ENCODE measurements at regions not wholly inside any gene's neighbourhood (a gene's known extent, or its start where the extent isn't known, plus 50 kb on each side); places are given as distances from the start of the nearest gene placed in this dataset.

- no peak for DNase-seq
- Histone ChIP-seq H3K9me3 (ENCODE audit: severe bottlenecking) (no peaks in the 10 kb centered on the region), H3K4me3 (ENCODE audit: low read depth, low read length) (no peak overlapping the region), H3K27me3 (ENCODE audit: insufficient read depth, low read depth, severe bottlenecking) (no peaks in the 10 kb centered on the region), H3K27ac (no peak overlapping the region), H3K36me3 (no peaks in the 10 kb centered on the region)
- TF ChIP-seq CTCF (IDR thresholded peaks at IDR 0.05; ENCODE audit: low read depth, low read length), result no peak
Measured at GRCh38 chr1:61591351-61591750, 133.6 kb downstream of the TM2D1 start.

DNA sequence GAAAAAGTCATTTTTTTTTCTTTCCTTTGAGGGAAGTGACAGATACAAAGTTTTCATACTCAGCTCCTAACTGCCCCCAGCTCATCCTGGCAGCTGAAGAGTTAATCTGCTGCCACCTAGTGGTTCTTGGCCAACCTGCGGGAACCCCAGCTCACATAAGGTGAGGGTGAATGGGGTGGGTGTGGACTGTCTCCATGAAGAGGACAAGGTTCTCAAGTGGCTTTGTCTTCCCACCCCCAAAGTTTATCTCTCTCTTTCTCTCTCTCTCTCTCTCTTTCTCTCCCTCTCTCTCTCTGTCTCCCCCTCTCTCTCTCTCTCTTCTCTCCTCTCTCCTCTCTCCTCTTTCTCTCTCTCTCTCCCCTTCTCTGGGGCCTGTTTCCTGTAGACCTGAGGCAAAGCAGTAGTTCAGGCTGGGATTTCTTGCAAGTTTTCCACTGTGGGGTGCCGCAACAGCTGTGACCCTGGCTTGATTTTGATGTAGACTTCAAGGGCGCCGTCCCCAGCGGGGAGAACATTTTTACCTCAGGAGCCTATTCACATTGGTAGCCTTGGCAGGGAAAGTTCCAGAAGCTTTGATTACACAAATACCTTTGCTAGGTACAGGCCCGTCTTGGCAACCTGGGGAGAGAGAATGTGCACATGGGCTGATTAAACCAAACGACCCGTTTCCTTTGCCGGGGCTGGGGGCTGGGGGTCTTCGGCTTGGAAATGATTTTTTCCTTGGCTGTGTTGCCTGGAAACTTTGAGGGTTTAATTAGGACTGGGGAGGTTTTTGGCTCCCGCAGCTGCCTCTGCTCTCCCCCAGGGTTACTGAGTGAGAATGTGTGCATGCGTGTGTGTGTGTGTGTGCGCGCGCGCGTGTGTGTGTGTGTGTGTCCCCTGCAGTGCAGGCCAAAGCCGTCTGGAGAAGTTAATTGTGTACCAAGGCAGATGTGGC lies 135.9 kb downstream of the TM2D1 start:
- DNase-seq, result peak; percentile 71
- peak; percentile 86 for TF ChIP-seq CTCF (IDR thresholded peaks at IDR 0.05; ENCODE audit: low read depth, low read length)
- Histone ChIP-seq H3K4me3 (ENCODE audit: low read depth, low read length) (no peak overlapping the region), H3K9me3 (ENCODE audit: severe bottlenecking) (no peaks in the 10 kb centered on the region), H3K27ac (no peak overlapping the region), H3K36me3 (no peaks in the 10 kb centered on the region), H3K27me3 (ENCODE audit: insufficient read depth, low read depth, severe bottlenecking) (no peaks in the 10 kb centered on the region)

DNA sequence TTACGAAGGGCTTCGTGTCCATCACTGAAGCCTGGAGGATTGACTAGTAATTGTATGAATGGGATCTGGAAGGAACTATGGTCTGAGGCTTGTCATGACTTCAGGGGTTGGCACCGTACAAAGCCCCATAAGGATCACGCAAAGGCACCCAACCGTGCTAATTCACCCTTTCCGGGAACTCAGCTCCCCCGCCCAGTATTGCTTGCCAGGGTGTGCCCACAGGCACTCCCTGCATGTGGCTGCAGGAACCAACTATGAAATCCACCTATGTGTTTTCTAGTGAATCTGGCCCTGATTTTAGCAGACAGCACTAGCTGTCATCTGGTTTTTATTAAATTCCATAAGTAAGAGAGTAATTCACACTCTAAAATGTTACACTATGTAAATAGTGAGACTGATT lies 139.2 kb downstream of the TM2D1 start:
- DNase-seq, result no peak
- Histone ChIP-seq H3K9me3 (ENCODE audit: severe bottlenecking) (no peaks in the 10 kb centered on the region), H3K4me3 (ENCODE audit: low read depth, low read length) (no peak overlapping the region), H3K27ac (no peak overlapping the region), H3K36me3 (no peaks in the 10 kb centered on the region), H3K27me3 (ENCODE audit: insufficient read depth, low read depth, severe bottlenecking) (no peaks in the 10 kb centered on the region)
- no peak for TF ChIP-seq CTCF (IDR thresholded peaks at IDR 0.05; ENCODE audit: low read depth, low read length)

DNA sequence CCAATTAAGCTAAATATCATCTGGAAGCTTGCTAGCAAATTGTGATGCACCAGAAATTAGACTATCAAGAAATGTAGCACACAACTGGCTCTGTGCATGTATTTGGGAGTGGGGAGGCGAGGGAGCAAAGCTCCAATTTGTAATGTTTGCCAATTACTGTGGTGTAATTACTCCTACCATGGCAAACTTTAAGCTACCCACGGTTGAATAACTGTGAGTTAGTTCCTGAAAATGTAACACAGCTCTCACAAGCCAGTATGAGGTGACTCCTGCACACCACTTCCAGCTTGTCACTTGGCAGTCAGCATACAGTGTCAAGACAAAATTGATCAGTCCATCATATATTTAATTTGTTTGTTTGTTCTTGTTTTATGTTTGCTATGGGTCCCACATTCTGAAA lies 141.2 kb downstream of the TM2D1 start:
- no peak for TF ChIP-seq CTCF (IDR thresholded peaks at IDR 0.05; ENCODE audit: low read depth, low read length)
- no peaks in the 10 kb centered on the region for H3K27me3 ChIP-seq (ENCODE audit: insufficient read depth, low read depth, severe bottlenecking)
- H3K36me3 ChIP-seq, result no peaks in the 10 kb centered on the region
- H3K4me3 ChIP-seq (ENCODE audit: low read depth, low read length), result no peak overlapping the region
- no peak for DNase-seq
- H3K9me3 ChIP-seq (ENCODE audit: severe bottlenecking), result no peaks in the 10 kb centered on the region
- no peak overlapping the region for H3K27ac ChIP-seq

- Histone ChIP-seq H3K36me3 (no peaks in the 10 kb centered on the region), H3K27ac (no peak overlapping the region), H3K4me3 (ENCODE audit: low read depth, low read length) (no peak overlapping the region), H3K27me3 (ENCODE audit: insufficient read depth, low read depth, severe bottlenecking) (no peaks in the 10 kb centered on the region), H3K9me3 (ENCODE audit: severe bottlenecking) (no peaks in the 10 kb centered on the region)
- no peak for TF ChIP-seq CTCF (IDR thresholded peaks at IDR 0.05; ENCODE audit: low read depth, low read length)
- no peak for DNase-seq
Measured at GRCh38 chr1:61581251-61581650, 143.7 kb downstream of the TM2D1 start.

Data from WERI-Rb-1 (cell line).